CD4-positive, CD25-positive, alpha-beta regulatory T cell (primary cell): ENCODE measurements at regions not wholly inside any gene's neighbourhood (a gene's known extent, or its start where the extent isn't known, plus 50 kb on each side); places are given as distances from the start of the nearest gene placed in this dataset.
"Not testable (repeated sequence)": the region's sequence is repeated elsewhere in the genome, so short reads cannot be mapped to it uniquely, and the experiment has no call there.

Experiments used
- ATAC-seq, 2 donors: fragments of 150-1000 bp; cut with Tn5 transposase; one replicate each; pipeline ENCODE4 v1.10.0; 2021; ENCODE audit warnings: low read depth in 2 of 2, moderate number of reproducible peaks in 2 of 2, moderate library complexity in 1 of 2
- DNase-seq, 3 donors: peaks; one replicate each; pipeline versions ENCODE4 v3.0.0 to v3.0.0-alpha.2; 2012 to 2022; ENCODE audit warnings: mixed read lengths in 1 of 3
- H3K27ac ChIP-seq: one replicate; pipeline ENCODE4 v1.7.0; 2013; ENCODE audit warnings: mild to moderate bottlenecking, low read length; ENCODE audit not compliant: insufficient read depth, poor library complexity, severe bottlenecking
- H3K27me3 ChIP-seq: one replicate; pipeline ENCODE4 v1.7.0; 2013; ENCODE audit warnings: low read length; ENCODE audit not compliant: control insufficient read depth, insufficient read depth
- H3K36me3 ChIP-seq: one replicate; pipeline ENCODE4 v1.7.0; 2013; ENCODE audit warnings: mild to moderate bottlenecking, low read length, moderate library complexity; ENCODE audit not compliant: control insufficient read depth, insufficient read depth
- H3K4me1 ChIP-seq: 2 replicates; pipeline ENCODE4 v1.7.0; 2013; ENCODE audit warnings: mild to moderate bottlenecking, low read length; ENCODE audit not compliant: insufficient read depth, control insufficient read depth, poor library complexity, severe bottlenecking
- H3K4me3 ChIP-seq: one replicate; pipeline ENCODE4 v1.7.0; 2013; ENCODE audit warnings: low read depth, mild to moderate bottlenecking, low read length, moderate library complexity
- H3K9me3 ChIP-seq, 2 experiments: 1 replicate in 1 of 2; 2 replicates in 1 of 2; pipeline ENCODE4 v1.7.0; 2013; ENCODE audit warnings: low read length in 2 of 2, mild to moderate bottlenecking in 1 of 2, moderate library complexity in 1 of 2; ENCODE audit not compliant: control insufficient read depth in 2 of 2
- H3K27ac Mint-ChIP-seq, 3 donors: one replicate each; pipeline ENCODE4 v1.8.0; 2020 to 2022; ENCODE audit warnings: mild to moderate bottlenecking in 3 of 3, mixed read lengths in 3 of 3, moderate library complexity in 2 of 3
- H3K27me3 Mint-ChIP-seq: one replicate; pipeline ENCODE4 v1.8.0; 2022; ENCODE audit warnings: mild to moderate bottlenecking, mixed read lengths
- H3K36me3 Mint-ChIP-seq: one replicate; pipeline ENCODE4 v1.8.0; 2020; ENCODE audit warnings: mixed read lengths
- H3K4me1 Mint-ChIP-seq, 4 donors: one replicate each; pipeline ENCODE4 v1.8.0; 2020 to 2022; ENCODE audit warnings: mixed read lengths in 4 of 4, mild to moderate bottlenecking in 1 of 4
- H3K4me3 Mint-ChIP-seq, 4 donors: one replicate each; pipeline ENCODE4 v1.8.0; 2020 to 2022; ENCODE audit warnings: mild to moderate bottlenecking in 4 of 4, mixed read lengths in 4 of 4, moderate library complexity in 3 of 4
- H3K9me3 Mint-ChIP-seq, 7 donors: one replicate each; pipeline ENCODE4 v1.8.0; 2020 to 2022; ENCODE audit warnings: mixed read lengths in 7 of 7, mild to moderate bottlenecking in 3 of 7, moderate library complexity in 2 of 7

DNA sequence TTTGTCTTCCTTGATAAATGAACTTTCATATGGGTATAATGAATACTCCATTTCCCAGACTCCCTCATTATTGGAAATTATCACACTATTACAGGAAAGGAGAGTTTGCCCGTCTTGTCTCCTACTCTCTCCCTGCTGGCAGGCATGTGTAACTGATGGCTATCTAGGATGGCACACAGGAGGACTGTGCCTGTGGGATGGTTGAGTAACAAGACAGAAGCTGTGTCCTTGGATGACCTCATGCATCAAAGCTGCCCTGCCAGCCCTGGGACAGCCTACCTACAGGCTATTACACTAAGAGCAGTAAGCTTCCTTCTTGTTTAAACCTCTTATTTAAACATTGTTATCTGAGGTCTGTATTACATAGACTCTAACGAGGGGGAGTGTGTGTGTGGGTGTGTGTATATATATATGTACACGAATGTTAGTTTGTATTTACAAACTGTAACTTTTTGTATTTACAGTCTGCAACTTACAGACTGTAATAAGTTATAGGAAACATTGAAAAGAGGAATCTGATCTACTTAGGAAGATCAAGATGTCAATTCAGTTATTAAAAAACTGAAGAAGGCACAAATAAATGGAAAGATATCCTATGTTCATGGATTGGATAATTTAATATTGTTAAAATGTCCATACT, 247.6 kb upstream of the ACO1 start:
- H3K27ac ChIP-seq = no peak overlapping the region
- no peak for DNase-seq
- Mint-ChIP-seq H3K27ac (no peak overlapping the region), H3K9me3 (peaks cover 0 to 4% (median 0%) of the 10 kb centered on the region in 7 donors), H3K4me3 (no peak overlapping the region), H3K4me1 (no peaks in the 10 kb centered on the region), H3K27me3 (no peaks in the 10 kb centered on the region), H3K36me3 (no peaks in the 10 kb centered on the region)
- H3K27me3 ChIP-seq = no peaks in the 10 kb centered on the region
- H3K9me3 ChIP-seq = no peaks in the 10 kb centered on the region
- H3K4me3 ChIP-seq = no peak overlapping the region
- no peaks in the 10 kb centered on the region for H3K36me3 ChIP-seq
- no peaks in the 10 kb centered on the region for H3K4me1 ChIP-seq
- ATAC-seq = no peak

DNA sequence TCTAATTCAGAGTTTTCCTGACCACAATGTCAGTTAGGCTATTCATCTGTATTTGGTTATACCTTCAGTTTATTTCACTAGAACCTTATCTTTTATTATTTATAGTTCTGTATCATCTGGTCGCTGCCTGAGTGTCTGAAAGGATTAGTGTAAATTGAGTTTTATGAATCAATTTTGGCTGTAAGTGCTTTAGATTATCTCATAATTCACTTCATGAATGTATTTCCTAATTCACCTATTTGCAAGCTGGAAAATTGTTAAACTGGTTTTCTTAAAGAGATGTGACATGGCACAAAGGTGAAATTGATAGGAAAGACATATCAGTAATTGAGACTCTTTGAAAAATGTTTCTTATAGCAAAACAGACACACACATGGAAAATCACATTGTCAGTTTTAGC, 242.4 kb upstream of the ACO1 start:
- Mint-ChIP-seq H3K36me3 (no peaks in the 10 kb centered on the region), H3K4me3 (no peak overlapping the region), H3K4me1 (no peaks in the 10 kb centered on the region), H3K9me3 (peaks cover 0 to 5% (median 0%) of the 10 kb centered on the region in 7 donors), H3K27ac (no peak overlapping the region), H3K27me3 (no peaks in the 10 kb centered on the region)
- Histone ChIP-seq H3K4me1 (no peaks in the 10 kb centered on the region), H3K27me3 (no peaks in the 10 kb centered on the region), H3K27ac (no peak overlapping the region), H3K36me3 (no peaks in the 10 kb centered on the region), H3K4me3 (no peak overlapping the region), H3K9me3 (no peaks in the 10 kb centered on the region)
- ATAC-seq (no peak), DNase-seq (no peak)

DNA sequence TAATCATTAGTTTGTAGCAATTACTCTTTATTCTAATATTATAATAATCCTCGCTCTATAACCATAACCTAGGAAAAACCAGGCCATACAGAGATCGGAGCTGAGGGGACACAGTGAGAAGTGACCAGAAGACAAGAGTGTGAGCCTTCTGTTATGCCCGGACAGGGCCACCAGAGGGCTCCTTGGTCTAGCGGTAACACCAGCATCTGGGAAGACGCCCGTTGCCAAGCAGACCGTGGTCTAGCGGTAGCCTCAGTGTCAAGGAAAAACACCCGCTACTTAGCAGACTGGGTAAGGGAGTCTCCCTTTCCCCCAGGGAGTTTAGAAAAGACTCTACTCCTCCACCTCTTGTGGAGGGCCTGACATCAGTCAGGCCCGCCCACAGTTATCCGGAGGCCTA, 235.9 kb upstream of the ACO1 start:
- not testable (repeated sequence) for H3K27me3 Mint-ChIP-seq, DNase-seq, H3K4me3 ChIP-seq, H3K4me3 Mint-ChIP-seq, H3K9me3 ChIP-seq, H3K27ac Mint-ChIP-seq, H3K9me3 Mint-ChIP-seq, ATAC-seq, H3K36me3 ChIP-seq, H3K27me3 ChIP-seq, H3K36me3 Mint-ChIP-seq, H3K27ac ChIP-seq, H3K4me1 ChIP-seq, H3K4me1 Mint-ChIP-seq

DNA sequence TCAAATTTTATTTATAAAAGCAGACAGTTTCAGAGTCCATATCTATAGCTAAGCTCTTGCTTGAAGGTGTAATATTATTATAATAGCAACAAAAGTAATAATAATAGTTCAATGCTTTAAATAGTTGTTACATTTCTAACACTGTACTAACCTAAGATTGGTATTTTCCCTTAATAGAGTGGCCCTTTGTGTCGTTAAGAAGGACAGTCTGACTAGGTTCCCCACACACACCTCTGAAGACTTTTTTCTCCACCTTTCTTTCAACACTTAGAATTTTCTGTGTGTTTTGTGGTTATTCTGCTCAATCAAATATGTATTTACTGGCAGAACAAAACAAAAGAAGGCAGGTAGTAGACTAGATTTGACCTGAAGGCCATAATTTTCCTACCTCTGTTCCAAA, 223.2 kb upstream of the ACO1 start:
- H3K4me3 Mint-ChIP-seq = no peak overlapping the region
- Histone ChIP-seq H3K27me3 (no peaks in the 10 kb centered on the region), H3K27ac (no peak overlapping the region), H3K36me3 (no peaks in the 10 kb centered on the region), H3K9me3 (no peaks in the 10 kb centered on the region), H3K4me3 (no peak overlapping the region), H3K4me1 (no peaks in the 10 kb centered on the region)
- DNase-seq = no peak
- H3K36me3 Mint-ChIP-seq = no peaks in the 10 kb centered on the region
- H3K9me3 Mint-ChIP-seq = peaks cover 0 to 4% (median 0%) of the 10 kb centered on the region in 7 donors
- H3K27ac Mint-ChIP-seq = no peak overlapping the region
- H3K27me3 Mint-ChIP-seq = no peaks in the 10 kb centered on the region
- peaks cover 0 to 2% (median 0%) of the 10 kb centered on the region in 4 donors for H3K4me1 Mint-ChIP-seq
- no peak for ATAC-seq

DNA sequence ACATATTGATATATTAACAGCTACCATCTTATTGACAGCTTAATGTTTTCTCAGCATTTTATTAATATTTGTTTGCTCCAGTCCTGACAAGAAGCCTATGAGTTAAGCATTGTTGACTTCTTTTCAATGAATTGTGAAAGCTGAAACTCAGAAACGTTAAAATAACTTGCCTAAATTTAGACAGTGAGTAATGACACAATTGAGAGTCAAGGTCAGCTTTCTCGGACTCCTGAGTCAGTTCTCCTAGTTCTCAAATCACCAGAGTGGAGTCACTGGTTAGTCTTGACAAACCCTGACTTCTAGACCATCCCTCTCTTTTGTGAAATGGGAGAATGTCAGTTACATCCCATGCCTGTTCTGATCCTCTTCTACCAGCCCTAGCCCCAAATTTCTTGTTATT, 222.7 kb upstream of the ACO1 start:
- Mint-ChIP-seq H3K4me1 (peaks cover 0 to 2% (median 0%) of the 10 kb centered on the region in 4 donors), H3K9me3 (peaks cover 0 to 4% (median 0%) of the 10 kb centered on the region in 7 donors), H3K27ac (no peak overlapping the region), H3K36me3 (no peaks in the 10 kb centered on the region), H3K27me3 (no peaks in the 10 kb centered on the region), H3K4me3 (no peak overlapping the region)
- Histone ChIP-seq H3K27ac (no peak overlapping the region), H3K4me1 (no peaks in the 10 kb centered on the region), H3K27me3 (no peaks in the 10 kb centered on the region), H3K4me3 (no peak overlapping the region), H3K36me3 (no peaks in the 10 kb centered on the region), H3K9me3 (no peaks in the 10 kb centered on the region)
- DNase-seq (no peak), ATAC-seq (no peak)

DNA sequence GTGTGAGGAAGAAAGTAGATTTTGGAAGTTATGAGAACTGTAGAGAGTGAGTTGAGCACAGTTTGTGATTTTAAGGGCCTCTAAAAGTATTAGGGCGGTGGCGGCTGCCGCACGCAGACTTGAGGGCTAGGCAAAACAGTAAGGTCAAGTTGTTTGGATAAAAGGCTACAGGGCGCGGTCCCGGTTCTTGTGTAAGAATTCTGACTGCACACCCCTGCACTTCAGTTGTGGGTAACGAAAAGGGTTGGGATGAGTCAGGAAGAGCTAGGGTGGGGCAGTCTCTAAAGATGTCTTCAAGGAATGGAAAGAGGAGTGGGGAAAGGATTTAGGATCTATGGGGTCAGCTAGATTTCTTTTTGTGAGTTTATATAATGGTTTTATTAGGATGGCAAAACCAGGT, 218.1 kb upstream of the ACO1 start:
- H3K4me3 Mint-ChIP-seq, ATAC-seq, H3K36me3 Mint-ChIP-seq, H3K9me3 Mint-ChIP-seq, H3K36me3 ChIP-seq, H3K27ac Mint-ChIP-seq, H3K4me3 ChIP-seq, H3K4me1 ChIP-seq, H3K27me3 Mint-ChIP-seq, H3K4me1 Mint-ChIP-seq, H3K27ac ChIP-seq, H3K27me3 ChIP-seq, H3K9me3 ChIP-seq, DNase-seq: not testable (repeated sequence)

DNA sequence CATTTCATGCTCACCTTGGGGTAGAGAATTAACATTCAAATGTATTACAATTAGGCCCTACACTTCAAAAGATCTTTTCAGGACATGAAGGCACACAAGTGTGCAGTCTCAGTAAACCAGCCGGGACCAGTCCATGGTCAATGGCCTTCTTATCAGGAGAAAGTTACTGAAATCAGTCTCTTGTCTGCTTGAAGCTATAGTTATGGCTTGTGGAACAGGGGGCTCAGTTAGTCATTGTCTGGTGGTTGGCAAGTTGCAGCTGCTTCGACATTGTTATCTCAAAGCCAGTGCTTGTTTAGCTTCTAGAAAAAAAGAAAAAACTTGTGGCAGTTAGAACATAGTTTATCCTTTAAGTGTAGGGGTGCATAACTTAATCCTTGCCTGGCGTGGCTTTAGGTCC, 213.1 kb upstream of the ACO1 start:
- no peaks in the 10 kb centered on the region for H3K4me1 Mint-ChIP-seq
- H3K4me3 ChIP-seq = no peak overlapping the region
- no peaks in the 10 kb centered on the region for H3K27me3 ChIP-seq
- H3K4me3 Mint-ChIP-seq = peak overlapping the region in 1 of 4 donors; percentile 76
- DNase-seq (no peak), ATAC-seq (no peak)
- no peaks in the 10 kb centered on the region for H3K9me3 ChIP-seq
- H3K27ac Mint-ChIP-seq = no peak overlapping the region
- H3K27me3 Mint-ChIP-seq = no peaks in the 10 kb centered on the region
- no peak overlapping the region for H3K27ac ChIP-seq
- no peaks in the 10 kb centered on the region for H3K36me3 Mint-ChIP-seq
- H3K36me3 ChIP-seq = no peaks in the 10 kb centered on the region
- no peaks in the 10 kb centered on the region for H3K9me3 Mint-ChIP-seq
- H3K4me1 ChIP-seq = no peaks in the 10 kb centered on the region

DNA sequence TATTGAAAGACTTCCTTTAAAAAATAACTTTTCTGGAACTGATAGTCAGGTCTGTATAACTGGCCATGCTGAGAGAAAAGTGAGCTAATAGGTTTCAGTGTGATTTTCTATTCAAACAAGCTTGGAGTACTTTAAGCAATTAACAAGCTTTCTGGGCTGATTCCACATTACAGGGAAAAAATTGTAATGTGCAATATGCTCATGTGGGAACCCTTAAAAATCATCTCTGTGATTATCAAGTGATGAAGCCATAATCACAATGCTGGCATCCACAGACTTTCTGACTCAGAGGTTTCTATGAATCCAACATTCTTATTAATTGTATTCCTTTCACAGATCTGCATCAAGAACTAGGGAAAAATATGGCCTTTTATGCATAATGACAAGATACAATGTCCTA, 212.2 kb upstream of the ACO1 start:
- H3K4me1 ChIP-seq = no peaks in the 10 kb centered on the region
- H3K36me3 ChIP-seq = no peaks in the 10 kb centered on the region
- H3K4me3 Mint-ChIP-seq = no peak overlapping the region
- H3K27me3 ChIP-seq = no peaks in the 10 kb centered on the region
- H3K9me3 ChIP-seq = no peaks in the 10 kb centered on the region
- ATAC-seq (no peak), DNase-seq (no peak)
- no peaks in the 10 kb centered on the region for H3K4me1 Mint-ChIP-seq
- H3K9me3 Mint-ChIP-seq = no peaks in the 10 kb centered on the region
- H3K36me3 Mint-ChIP-seq = no peaks in the 10 kb centered on the region
- no peak overlapping the region for H3K27ac ChIP-seq
- H3K27ac Mint-ChIP-seq = no peak overlapping the region
- H3K4me3 ChIP-seq = no peak overlapping the region
- H3K27me3 Mint-ChIP-seq = no peaks in the 10 kb centered on the region
